ENCODE measurements at regions not wholly inside any gene's neighbourhood (a gene's known extent, or its start where the extent isn't known, plus 50 kb on each side); places are given as distances from the start of the nearest gene placed in this dataset.

GRCh38 chr11:11117730-11118129, 235.3 kb downstream of the CSNK2A3 start:
- TF ChIP-seq, protein P1, sequence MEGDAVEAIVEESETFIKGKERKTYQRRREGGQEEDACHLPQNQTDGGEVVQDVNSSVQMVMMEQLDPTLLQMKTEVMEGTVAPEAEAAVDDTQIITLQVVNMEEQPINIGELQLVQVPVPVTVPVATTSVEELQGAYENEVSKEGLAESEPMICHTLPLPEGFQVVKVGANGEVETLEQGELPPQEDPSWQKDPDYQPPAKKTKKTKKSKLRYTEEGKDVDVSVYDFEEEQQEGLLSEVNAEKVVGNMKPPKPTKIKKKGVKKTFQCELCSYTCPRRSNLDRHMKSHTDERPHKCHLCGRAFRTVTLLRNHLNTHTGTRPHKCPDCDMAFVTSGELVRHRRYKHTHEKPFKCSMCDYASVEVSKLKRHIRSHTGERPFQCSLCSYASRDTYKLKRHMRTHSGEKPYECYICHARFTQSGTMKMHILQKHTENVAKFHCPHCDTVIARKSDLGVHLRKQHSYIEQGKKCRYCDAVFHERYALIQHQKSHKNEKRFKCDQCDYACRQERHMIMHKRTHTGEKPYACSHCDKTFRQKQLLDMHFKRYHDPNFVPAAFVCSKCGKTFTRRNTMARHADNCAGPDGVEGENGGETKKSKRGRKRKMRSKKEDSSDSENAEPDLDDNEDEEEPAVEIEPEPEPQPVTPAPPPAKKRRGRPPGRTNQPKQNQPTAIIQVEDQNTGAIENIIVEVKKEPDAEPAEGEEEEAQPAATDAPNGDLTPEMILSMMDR (IDR thresholded peaks at IDR 0.05; ENCODE audit: insufficient read depth, low read length, missing control alignments), result no peak
- no peak for DNase-seq (ENCODE audit: low read depth, low spot score)
- ChIA-PET CTCF (no interaction called here), POLR2A (no interaction called here)
- no peak overlapping the region for H3K4me3 ChIP-seq (ENCODE audit: low read depth, low read length)

- no peak for DNase-seq (ENCODE audit: low read depth, low spot score)
- TF ChIP-seq, protein P1 (IDR thresholded peaks at IDR 0.05; ENCODE audit: insufficient read depth, low read length, missing control alignments), result no peak
- ChIA-PET CTCF (no interaction called here), POLR2A (no interaction called here)
- H3K4me3 ChIP-seq (ENCODE audit: low read depth, low read length), result no peak overlapping the region
Observed at GRCh38 chr11:11115475-11115874, 237.6 kb downstream of the CSNK2A3 start.

- H3K4me3 ChIP-seq (ENCODE audit: low read depth, low read length), result no peak overlapping the region
- ChIA-PET POLR2A (no interaction called here), CTCF (interaction anchor here (1.5 kb wide), 2 partner anchors 28 to 77 kb away, joined by 3 read pairs; no protein-coding TSS in a partner anchor)
- no peak for DNase-seq (ENCODE audit: low read depth, low spot score)
- TF ChIP-seq, protein P1 (IDR thresholded peaks at IDR 0.05; ENCODE audit: insufficient read depth, low read length, missing control alignments), result no peak
Observed at GRCh38 chr11:11113626-11114025, 239.4 kb downstream of the CSNK2A3 start.

GRCh38 chr11:11108026-11108425, 245.0 kb downstream of the CSNK2A3 start:
- TF ChIP-seq, protein P1 (IDR thresholded peaks at IDR 0.05; ENCODE audit: insufficient read depth, low read length, missing control alignments), result no peak
- H3K4me3 ChIP-seq (ENCODE audit: low read depth, low read length), result no peak overlapping the region
- POLR2A ChIA-PET, result no interaction called here
- CTCF ChIA-PET, result interaction anchor here (1.3 kb wide), 1 partner anchor 679 kb away, joined by 3 read pairs; no protein-coding TSS in a partner anchor
- DNase-seq (ENCODE audit: low read depth, low spot score), result no peak

GRCh38 chr11:11107076-11107723, 245.8 kb downstream of the CSNK2A3 start:
- TF ChIP-seq, protein P1 (IDR thresholded peaks at IDR 0.05; ENCODE audit: insufficient read depth, low read length, missing control alignments), result no peak
- no peak for DNase-seq (ENCODE audit: low read depth, low spot score)
- H3K4me3 ChIP-seq (ENCODE audit: low read depth, low read length), result no peak overlapping the region
- POLR2A ChIA-PET, result no interaction called here
- CTCF ChIA-PET, result interaction anchor here (1.3 kb wide), 1 partner anchor 680 kb away, joined by 3 read pairs; no protein-coding TSS in a partner anchor

- H3K4me3 ChIP-seq (ENCODE audit: low read depth, low read length), result no peak overlapping the region
- ChIA-PET POLR2A (no interaction called here), CTCF (no interaction called here)
- no peak for DNase-seq (ENCODE audit: low read depth, low spot score)
- TF ChIP-seq, protein P1 (IDR thresholded peaks at IDR 0.05; ENCODE audit: insufficient read depth, low read length, missing control alignments), result no peak
Observed at GRCh38 chr11:11105361-11105760, 247.5 kb upstream of the ZBED5 start.
